Neural cell (in vitro differentiated cells): ENCODE measurements at regions not wholly inside any gene's neighbourhood (a gene's known extent, or its start where the extent isn't known, plus 50 kb on each side); places are given as distances from the start of the nearest gene placed in this dataset.

ENCODE experiments used
- H2AFZ ChIP-seq: fragments of 200-600, 300-800 bp; sonication (generic), shearing (Covaris generic); 2 replicates; pipeline ENCODE4 v1.6.0; 2014; ENCODE audit warnings: low read depth, mild to moderate bottlenecking, antibody characterized with exemption, low read length, moderate library complexity
- H3F3A ChIP-seq: fragments of 200-600 bp; shearing (Covaris generic); 2 replicates; pipeline ENCODE4 v1.6.1; 2016; ENCODE audit warnings: mild to moderate bottlenecking, moderate library complexity, mixed read lengths, antibody characterized with exemption, low read length; ENCODE audit not compliant: insufficient read depth, poor library complexity, severe bottlenecking
- H3K27ac ChIP-seq: fragments of 200-600, 300-800 bp; sonication (generic), shearing (Covaris generic); 2 replicates; pipeline ENCODE4 v1.5.1; 2014; ENCODE audit warnings: mild to moderate bottlenecking, low read length, moderate library complexity
- H3K27me3 ChIP-seq: fragments of 300-800, 200-600 bp; sonication (generic), shearing (Covaris generic); 2 replicates; pipeline ENCODE4 v1.6.0; 2014; ENCODE audit warnings: mild to moderate bottlenecking, low read depth, low read length, moderate library complexity; ENCODE audit not compliant: insufficient read depth
- H3K36me3 ChIP-seq: fragments of 300-800, 200-600 bp; sonication (generic), shearing (Covaris generic); 2 replicates; pipeline ENCODE4 v1.5.1; 2014; ENCODE audit warnings: mild to moderate bottlenecking, antibody characterized with exemption, low read length, moderate library complexity; ENCODE audit not compliant: insufficient read depth
- H3K4me2 ChIP-seq: fragments of 300-800, 200-600 bp; sonication (generic), shearing (Covaris generic); 2 replicates; pipeline ENCODE4 v1.6.0; 2014; ENCODE audit warnings: mild to moderate bottlenecking, low read length
- H3K4me3 ChIP-seq: fragments of 300-800, 200-600 bp; sonication (generic), shearing (Covaris generic); 2 replicates; pipeline ENCODE4 v1.5.1; 2014; ENCODE audit warnings: mild to moderate bottlenecking, low read length, moderate library complexity
- H3K79me2 ChIP-seq: fragments of 200-600 bp; shearing (Covaris generic); replicated peaks from 2 replicates; pipeline ENCODE4 v1.6.0; 2014; ENCODE audit warnings: mild to moderate bottlenecking, low read length, moderate library complexity; ENCODE audit not compliant: insufficient read depth
- H3K9ac ChIP-seq: fragments of 300-800, 200-600 bp; sonication (generic), shearing (Covaris generic); 2 replicates; pipeline ENCODE4 v1.6.1; 2016; ENCODE audit warnings: mild to moderate bottlenecking, low read length, mixed read lengths
- H3K9me2 ChIP-seq: fragments of 200-600 bp; shearing (Covaris generic); 2 replicates; pipeline ENCODE4 v1.6.1; 2016; ENCODE audit warnings: mild to moderate bottlenecking, low read length, mixed read lengths; ENCODE audit not compliant: insufficient read depth
- H3K9me3 ChIP-seq: fragments of 200-600, 300-800 bp; sonication (generic), shearing (Covaris generic); 2 replicates; pipeline ENCODE4 v1.6.1; 2016; ENCODE audit warnings: mild to moderate bottlenecking, mixed run types, low read length, moderate library complexity, mixed read lengths
- H4K20me1 ChIP-seq: fragments of 200-600 bp; shearing (Covaris generic); 2 replicates; pipeline ENCODE4 v1.6.1; 2016; ENCODE audit warnings: mild to moderate bottlenecking, mixed run types; ENCODE audit not compliant: insufficient read depth
- CTCF ChIP-seq: fragments of 450-650 bp; IDR thresholded peaks from 2 replicates; pipeline ENCODE4 v1.5.1; 2014; ENCODE audit warnings: antibody characterized with exemption, mild to moderate bottlenecking, moderate library complexity; ENCODE audit not compliant: poor library complexity, severe bottlenecking
- EP300 ChIP-seq: fragments of 450-650 bp; conservative IDR thresholded peaks from 2 replicates; pipeline ENCODE4 v1.6.1; 2014; ENCODE audit warnings: antibody characterized with exemption, mild to moderate bottlenecking, moderate library complexity; ENCODE audit not compliant: poor library complexity, severe bottlenecking
- EZH2 ChIP-seq: fragments of 200-600, 300-800 bp; shearing (Covaris generic), sonication (generic); IDR thresholded peaks from 2 replicates; pipeline ENCODE4 v1.6.1; 2014; ENCODE audit warnings: antibody characterized with exemption, low read length, borderline replicate concordance, mild to moderate bottlenecking; ENCODE audit not compliant: insufficient read depth, poor library complexity, severe bottlenecking
- MXI1 ChIP-seq: fragments of 450-650 bp; conservative IDR thresholded peaks from 2 replicates; pipeline ENCODE4 v1.6.1; 2014; ENCODE audit warnings: antibody characterized with exemption, mild to moderate bottlenecking; ENCODE audit not compliant: poor library complexity, severe bottlenecking
- POLR2AphosphoS5 ChIP-seq: IDR thresholded peaks from 2 replicates; pipeline ENCODE4 v1.6.1; 2012
- RAD21 ChIP-seq: fragments of 450-650 bp; conservative IDR thresholded peaks from 2 replicates; pipeline ENCODE4 v1.6.1; 2014; ENCODE audit warnings: antibody characterized with exemption, mild to moderate bottlenecking, moderate library complexity
- TAF1 ChIP-seq: IDR thresholded peaks from 2 replicates; pipeline ENCODE4 v1.6.1; 2012; ENCODE audit warnings: low read depth
- TF ChIP-seq, protein P1 (sequence below): IDR thresholded peaks from 2 replicates; pipeline ENCODE4 v1.6.1; 2012; ENCODE audit warnings: borderline replicate concordance

DNA sequence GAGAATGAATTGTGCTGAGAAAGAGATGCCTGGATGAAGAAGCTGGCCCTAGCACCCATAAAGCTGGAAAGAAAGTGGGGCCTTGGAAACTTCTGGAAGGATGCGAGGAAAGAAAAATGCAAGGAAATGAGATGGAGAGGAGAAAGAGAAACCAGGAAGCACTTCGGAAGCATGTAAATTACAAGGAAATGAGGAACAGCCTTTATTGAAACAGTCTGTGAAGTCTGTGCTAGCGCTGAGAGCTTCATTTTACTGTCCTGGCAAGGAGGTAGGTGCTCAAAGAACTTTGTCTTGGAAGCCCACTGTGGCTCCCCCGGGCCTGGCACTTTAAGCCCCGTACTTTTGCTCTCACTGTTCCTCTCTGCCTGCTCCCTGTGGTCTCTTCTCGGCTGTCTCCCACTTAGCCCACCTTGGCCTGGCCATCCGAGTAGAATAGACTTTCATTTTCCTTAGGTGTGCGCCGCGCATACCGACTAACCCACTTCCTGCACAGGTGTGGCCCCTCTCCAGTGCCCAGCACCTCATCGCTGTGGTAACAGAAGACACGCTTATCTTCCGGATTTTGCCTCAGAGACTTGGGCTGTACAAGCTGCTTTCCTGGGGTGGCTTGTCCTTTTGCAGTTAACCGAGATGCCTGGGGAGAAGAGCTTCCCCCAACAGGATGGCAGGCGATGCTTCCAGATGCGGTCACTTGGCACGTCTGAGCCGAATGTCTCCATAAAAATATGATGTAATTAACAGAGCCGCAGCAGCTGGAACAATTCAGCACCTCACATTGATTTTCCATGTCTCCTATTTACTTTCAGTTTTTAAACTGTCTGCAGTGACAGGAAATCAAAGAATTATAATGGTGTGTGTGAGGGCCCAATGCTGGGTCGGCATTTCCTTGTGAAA, 199.6 kb downstream of the HRH4 start:
- Histone ChIP-seq H3K27ac (no peak overlapping the region), H3K27me3 (no peaks in the 10 kb centered on the region), H2AFZ (no peak overlapping the region), H3K4me3 (no peak overlapping the region), H3F3A (no peaks in the 10 kb centered on the region), H3K79me2 (no peaks in the 10 kb centered on the region), H3K36me3 (no peaks in the 10 kb centered on the region), H4K20me1 (no peaks in the 10 kb centered on the region), H3K4me2 (no peak overlapping the region), H3K9me2 (no peaks in the 10 kb centered on the region), H3K9ac (no peak overlapping the region), H3K9me3 (no peaks in the 10 kb centered on the region)
- TF ChIP-seq POLR2AphosphoS5 = peak; percentile 32
- peak; percentile 82 for TF ChIP-seq EP300
- TF ChIP-seq EZH2 = no peak
- TF ChIP-seq TAF1 = no peak
- TF ChIP-seq, protein P1, sequence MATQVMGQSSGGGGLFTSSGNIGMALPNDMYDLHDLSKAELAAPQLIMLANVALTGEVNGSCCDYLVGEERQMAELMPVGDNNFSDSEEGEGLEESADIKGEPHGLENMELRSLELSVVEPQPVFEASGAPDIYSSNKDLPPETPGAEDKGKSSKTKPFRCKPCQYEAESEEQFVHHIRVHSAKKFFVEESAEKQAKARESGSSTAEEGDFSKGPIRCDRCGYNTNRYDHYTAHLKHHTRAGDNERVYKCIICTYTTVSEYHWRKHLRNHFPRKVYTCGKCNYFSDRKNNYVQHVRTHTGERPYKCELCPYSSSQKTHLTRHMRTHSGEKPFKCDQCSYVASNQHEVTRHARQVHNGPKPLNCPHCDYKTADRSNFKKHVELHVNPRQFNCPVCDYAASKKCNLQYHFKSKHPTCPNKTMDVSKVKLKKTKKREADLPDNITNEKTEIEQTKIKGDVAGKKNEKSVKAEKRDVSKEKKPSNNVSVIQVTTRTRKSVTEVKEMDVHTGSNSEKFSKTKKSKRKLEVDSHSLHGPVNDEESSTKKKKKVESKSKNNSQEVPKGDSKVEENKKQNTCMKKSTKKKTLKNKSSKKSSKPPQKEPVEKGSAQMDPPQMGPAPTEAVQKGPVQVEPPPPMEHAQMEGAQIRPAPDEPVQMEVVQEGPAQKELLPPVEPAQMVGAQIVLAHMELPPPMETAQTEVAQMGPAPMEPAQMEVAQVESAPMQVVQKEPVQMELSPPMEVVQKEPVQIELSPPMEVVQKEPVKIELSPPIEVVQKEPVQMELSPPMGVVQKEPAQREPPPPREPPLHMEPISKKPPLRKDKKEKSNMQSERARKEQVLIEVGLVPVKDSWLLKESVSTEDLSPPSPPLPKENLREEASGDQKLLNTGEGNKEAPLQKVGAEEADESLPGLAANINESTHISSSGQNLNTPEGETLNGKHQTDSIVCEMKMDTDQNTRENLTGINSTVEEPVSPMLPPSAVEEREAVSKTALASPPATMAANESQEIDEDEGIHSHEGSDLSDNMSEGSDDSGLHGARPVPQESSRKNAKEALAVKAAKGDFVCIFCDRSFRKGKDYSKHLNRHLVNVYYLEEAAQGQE = peak; percentile 15

DNA sequence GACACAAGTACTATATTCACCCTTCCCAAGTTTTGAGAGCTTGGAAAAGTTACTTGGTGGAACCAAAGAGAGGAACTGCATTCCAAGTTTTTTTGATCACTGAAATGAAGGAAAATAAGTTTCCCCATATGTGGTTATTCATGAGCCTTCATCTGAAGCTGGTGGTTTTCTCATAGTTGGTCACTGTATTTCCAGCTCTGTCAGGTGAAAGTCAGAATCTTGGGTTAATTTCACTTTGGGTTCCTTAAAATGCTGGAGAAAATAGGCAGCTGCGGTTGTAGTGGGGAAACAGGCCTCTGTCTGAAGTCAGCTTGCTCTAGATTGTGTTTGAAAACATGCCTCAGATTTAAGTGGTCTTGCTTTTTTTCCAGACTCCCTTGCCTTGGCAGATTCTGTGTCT, 200.5 kb downstream of the HRH4 start:
- no peaks in the 10 kb centered on the region for H3F3A ChIP-seq
- TF ChIP-seq RAD21 (no peak), POLR2AphosphoS5 (no peak), CTCF (no peak), EP300 (no peak), MXI1 (no peak), EZH2 (no peak)
- no peak overlapping the region for H3K27ac ChIP-seq
- no peaks in the 10 kb centered on the region for H3K9me2 ChIP-seq
- no peak overlapping the region for H3K9ac ChIP-seq
- no peak overlapping the region for H2AFZ ChIP-seq
- H3K4me3 ChIP-seq = no peak overlapping the region
- no peaks in the 10 kb centered on the region for H3K36me3 ChIP-seq
- H3K79me2 ChIP-seq = no peaks in the 10 kb centered on the region
- no peaks in the 10 kb centered on the region for H3K9me3 ChIP-seq
- no peak overlapping the region for H3K4me2 ChIP-seq
- no peaks in the 10 kb centered on the region for H3K27me3 ChIP-seq
- H4K20me1 ChIP-seq = no peaks in the 10 kb centered on the region
